ENCODE measurements at regions not wholly inside any gene's neighbourhood (a gene's known extent, or its start where the extent isn't known, plus 50 kb on each side); places are given as distances from the start of the nearest gene placed in this dataset.

DNA sequence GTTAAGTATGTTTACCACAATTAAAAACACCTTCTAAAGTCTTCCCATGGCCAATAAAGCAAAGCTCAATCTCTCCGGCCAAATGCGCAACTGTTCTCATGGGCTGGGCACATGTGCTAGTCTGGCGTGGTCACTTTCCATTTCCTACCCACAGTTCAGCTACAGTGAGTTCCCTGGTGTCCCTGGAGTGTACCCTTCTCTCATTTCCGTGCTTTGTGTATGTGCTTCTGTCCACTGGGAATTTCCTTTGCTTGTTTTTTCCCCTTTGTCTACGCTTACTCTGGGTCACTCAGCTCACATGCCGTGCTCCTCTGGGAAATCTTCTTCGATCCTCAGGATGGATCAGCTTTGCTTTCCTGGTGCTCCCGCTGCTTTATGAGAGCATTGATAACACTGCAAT, 69.6 kb upstream of the GYPC start:
- DNase-seq (ENCODE audit: low spot score), result no peak

DNA sequence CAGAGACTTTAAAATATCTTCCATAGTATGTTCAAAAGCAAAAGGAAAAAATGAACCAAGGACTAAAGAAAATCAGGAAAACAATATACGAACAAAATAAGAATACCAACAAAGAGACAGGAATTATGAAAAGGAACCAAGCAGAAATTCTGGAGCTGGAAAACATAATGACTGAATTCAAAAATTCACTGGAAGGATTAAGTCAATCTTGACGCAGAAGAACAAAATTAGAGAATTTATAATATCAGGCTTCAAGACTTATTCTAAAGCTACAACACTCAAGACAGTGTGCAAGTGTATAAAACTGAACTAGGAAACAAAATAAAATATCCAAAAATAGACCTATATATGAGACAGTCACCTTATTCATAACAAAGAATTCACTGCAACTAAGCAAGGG, 56.9 kb upstream of the GYPC start:
- DNase-seq (ENCODE audit: low spot score), result no peak

DNA sequence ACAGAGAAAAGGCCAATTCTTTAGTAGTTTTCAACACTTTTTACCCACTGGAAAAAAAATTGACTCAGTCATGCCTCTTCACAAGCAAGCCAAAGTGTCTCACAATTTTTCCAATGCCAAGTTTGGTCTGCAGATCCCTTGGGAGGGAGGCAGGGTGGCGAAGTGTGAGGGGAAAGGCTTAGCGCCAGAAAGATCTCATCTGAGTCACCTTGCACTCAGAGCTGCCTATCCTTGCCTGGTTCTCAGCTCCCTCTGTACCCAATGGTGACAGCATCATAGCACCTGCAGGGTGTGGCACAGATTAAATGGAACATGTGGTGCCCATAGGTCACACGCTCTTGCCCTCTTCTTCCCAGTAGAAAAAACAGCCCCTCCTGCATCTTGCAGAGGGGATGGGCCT, 55.2 kb upstream of the GYPC start:
- no peak for DNase-seq (ENCODE audit: low spot score)

DNA sequence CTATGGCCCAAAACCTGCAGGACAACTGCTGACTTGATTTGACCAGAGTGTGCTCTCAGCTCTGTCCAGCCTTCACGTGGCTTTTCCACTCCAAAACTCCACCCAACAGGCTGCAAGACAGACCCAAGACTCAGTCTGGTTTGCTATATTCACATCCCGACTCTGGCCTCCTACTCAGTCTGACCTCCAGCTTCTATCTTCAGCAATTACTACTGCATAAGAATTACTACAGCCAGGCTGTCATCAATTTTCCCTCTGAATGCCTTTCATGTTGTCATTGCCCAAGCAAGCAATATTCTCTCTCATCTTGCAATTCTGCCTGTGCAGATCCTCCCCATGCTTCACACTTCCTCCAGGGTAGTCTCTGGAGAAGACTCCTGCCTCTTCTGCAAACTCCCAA, 53.6 kb upstream of the GYPC start:
- no peak for DNase-seq (ENCODE audit: low spot score)

Data from CD4-positive, alpha-beta T cell treated with Interleukin-6 at 100 ng/mL for 8 hours (primary cell).